GM12878 (cell line): ENCODE measurements at regions not wholly inside any gene's neighbourhood (a gene's known extent, or its start where the extent isn't known, plus 50 kb on each side); places are given as distances from the start of the nearest gene placed in this dataset.

Experiments used
- ATF3 ChIP-seq: IDR thresholded peaks from 2 replicates; pipeline ENCODE4 v1.6.1; 2011; ENCODE audit warnings: low read depth, mild to moderate bottlenecking, low read length, moderate library complexity, borderline replicate concordance; ENCODE audit errors: extremely low read depth
- BCL3 ChIP-seq: IDR thresholded peaks from 2 replicates; pipeline ENCODE4 v1.6.1; 2011; ENCODE audit warnings: borderline replicate concordance, low read depth, mild to moderate bottlenecking, moderate library complexity, low read length; ENCODE audit not compliant: insufficient read depth, poor library complexity, severe bottlenecking
- E2F8 ChIP-seq: fragments of 450-650 bp; IDR thresholded peaks from 2 replicates; pipeline ENCODE4 v1.6.1; 2018; ENCODE audit warnings: mild to moderate bottlenecking, low read depth, moderate library complexity; ENCODE audit not compliant: partially characterized antibody
- FOS ChIP-seq: IDR thresholded peaks from 3 replicates; pipeline ENCODE4 v1.6.1; 2011; ENCODE audit warnings: borderline replicate concordance; ENCODE audit not compliant: insufficient read length; ENCODE audit errors: extremely low read depth
- KLF5 ChIP-seq: fragments of 450-650 bp; IDR thresholded peaks from 2 replicates; pipeline ENCODE4 v1.6.1; 2014; ENCODE audit warnings: mild to moderate bottlenecking; ENCODE audit not compliant: partially characterized antibody
- MEF2B ChIP-seq: fragments of 450-650 bp; IDR thresholded peaks from 2 replicates; pipeline ENCODE4 v1.6.1; 2018; ENCODE audit warnings: mild to moderate bottlenecking, moderate library complexity; ENCODE audit not compliant: partially characterized antibody, poor library complexity, severe bottlenecking
- NKRF ChIP-seq: fragments of 450-650 bp; conservative IDR thresholded peaks from 2 replicates; pipeline ENCODE4 v1.6.1; 2017; ENCODE audit warnings: mild to moderate bottlenecking, moderate library complexity
- USF1 ChIP-seq: IDR thresholded peaks from 2 replicates; pipeline ENCODE4 v1.6.1; 2011; ENCODE audit warnings: borderline replicate concordance, low read depth, mild to moderate bottlenecking, moderate library complexity, mixed read lengths, low read length; ENCODE audit not compliant: insufficient read depth; ENCODE audit errors: extremely low read length

GRCh38 chr17:13428611-13429042 lies 173.1 kb downstream of the HS3ST3A1 start (continued):
- TF ChIP-seq NKRF, result no peak
- TF ChIP-seq FOS, result no peak
- no peak for TF ChIP-seq MEF2B
- no peak for TF ChIP-seq ATF3
- no peak for TF ChIP-seq BCL3
- TF ChIP-seq USF1, result no peak
- no peak for TF ChIP-seq E2F8
- TF ChIP-seq KLF5, result no peak
